HG02610 (cell line): ENCODE measurements at regions not wholly inside any gene's neighbourhood (a gene's known extent, or its start where the extent isn't known, plus 50 kb on each side); places are given as distances from the start of the nearest gene placed in this dataset.
A peak's percentile ranks its signal among the peaks of the same experiment; 100 is the strongest.
"Not testable (repeated sequence)": the region's sequence is repeated elsewhere in the genome, so short reads cannot be mapped to it uniquely, and the experiment has no call there.

Experiments used
- ATAC-seq: cut with Tn5 transposase; IDR thresholded peaks from one replicate; pipeline ENCODE4 v1.9.1; 2021; ENCODE audit warnings: mild to moderate bottlenecking, moderate library complexity; ENCODE audit not compliant: unreplicated experiment

- ATAC-seq = no peak
These were observed 603.7 kb upstream of the CAMK1G start for GRCh38 chr1:208979776-208980175.

- no peak for ATAC-seq
These were observed 602.9 kb upstream of the CAMK1G start for GRCh38 chr1:208980605-208981004.

GRCh38 chr1:208985231-208985630, 598.3 kb upstream of the CAMK1G start:
- ATAC-seq = no peak

GRCh38 chr1:208988811-208989222, 594.7 kb upstream of the CAMK1G start:
- peak; percentile 99 for ATAC-seq

- no peak for ATAC-seq
These were observed 593.1 kb upstream of the CAMK1G start for GRCh38 chr1:208990456-208990855.

- ATAC-seq = not testable (repeated sequence)
These were observed 586.5 kb upstream of the CAMK1G start for GRCh38 chr1:208997053-208997452.

- ATAC-seq = no peak
These were observed 585.7 kb upstream of the CAMK1G start for GRCh38 chr1:208997726-208998312.

- ATAC-seq = no peak
These were observed 574.9 kb upstream of the CAMK1G start for GRCh38 chr1:209008586-209008985.

GRCh38 chr1:209010475-209011230, 572.9 kb upstream of the CAMK1G start:
- no peak for ATAC-seq

- no peak for ATAC-seq
These were observed 570.9 kb upstream of the CAMK1G start for GRCh38 chr1:209012443-209013196.

GRCh38 chr1:209015092-209015491, 568.4 kb upstream of the CAMK1G start:
- no peak for ATAC-seq

GRCh38 chr1:209021622-209022021, 561.9 kb upstream of the CAMK1G start:
- ATAC-seq = no peak

- no peak for ATAC-seq
These were observed 559.7 kb upstream of the CAMK1G start for GRCh38 chr1:209023790-209024189.

GRCh38 chr1:209029737-209030136, 553.8 kb upstream of the CAMK1G start:
- ATAC-seq = no peak

GRCh38 chr1:209030454-209031167, 552.9 kb upstream of the CAMK1G start:
- no peak for ATAC-seq

GRCh38 chr1:209037064-209037463, 546.5 kb upstream of the CAMK1G start:
- no peak for ATAC-seq

GRCh38 chr1:209038316-209038715, 545.2 kb upstream of the CAMK1G start:
- ATAC-seq = no peak

- ATAC-seq = no peak
These were observed 544.8 kb upstream of the CAMK1G start for GRCh38 chr1:209038735-209039134.

- no peak for ATAC-seq
These were observed 543.2 kb upstream of the CAMK1G start for GRCh38 chr1:209040351-209040750.

- no peak for ATAC-seq
These were observed 541.6 kb upstream of the CAMK1G start for GRCh38 chr1:209041927-209042326.

- ATAC-seq = no peak
These were observed 541.1 kb upstream of the CAMK1G start for GRCh38 chr1:209042413-209042812.
